ENCODE measurements at regions not wholly inside any gene's neighbourhood (a gene's known extent, or its start where the extent isn't known, plus 50 kb on each side); places are given as distances from the start of the nearest gene placed in this dataset.

GRCh38 chr18:47434214-47434746, 182.8 kb upstream of the SKOR2 start:
- peaks cover 19% of the 10 kb centered on the region for H3K27me3 ChIP-seq
- TF ChIP-seq EZH2phosphoT487 (IDR thresholded peaks at IDR 0.05; ENCODE audit: low read depth, severe bottlenecking, unreplicated experiment) (no peak), CTCF (IDR thresholded peaks at IDR 0.05; ENCODE audit: poor library complexity) (no peak), EZH2 (IDR thresholded peaks at IDR 0.05; ENCODE audit: borderline replicate concordance) (no peak)
- 96% methylated on average over 1 of the region's 1 CpG for WGBS (ENCODE audit: low lambda C conversion rate, missing lambda C conversion rate)
- no peak overlapping the region for H3K4me3 ChIP-seq
- H3K9me2 ChIP-seq (replicated peaks; ENCODE audit: insufficient read depth): no peaks in the 10 kb centered on the region
- no peak overlapping the region for H3K27ac ChIP-seq
- no peaks in the 10 kb centered on the region for H3K4me1 ChIP-seq (ENCODE audit: insufficient read depth)
- no peak overlapping the region for H3K4me2 ChIP-seq
- H4K20me1 ChIP-seq (ENCODE audit: insufficient read depth, poor library complexity, severe bottlenecking): no peaks in the 10 kb centered on the region
- H2AFZ ChIP-seq: no peak overlapping the region
- no peaks in the 10 kb centered on the region for H3K79me2 ChIP-seq
- no peak for DNase-seq (ENCODE audit: low spot score)
- no peaks in the 10 kb centered on the region for H3K9me3 ChIP-seq (ENCODE audit: low read depth)
- no peaks in the 10 kb centered on the region for H3K36me3 ChIP-seq (replicated peaks; ENCODE audit: insufficient read depth, low read depth)

GRCh38 chr18:47427923-47428637, 176.6 kb upstream of the SKOR2 start:
- no peak for TF ChIP-seq EZH2 (IDR thresholded peaks at IDR 0.05; ENCODE audit: borderline replicate concordance)
- no peak for TF ChIP-seq EZH2phosphoT487 (IDR thresholded peaks at IDR 0.05; ENCODE audit: low read depth, severe bottlenecking, unreplicated experiment)
- no peak for TF ChIP-seq CTCF (IDR thresholded peaks at IDR 0.05; ENCODE audit: poor library complexity)
- Histone ChIP-seq H4K20me1 (ENCODE audit: insufficient read depth, poor library complexity, severe bottlenecking) (no peaks in the 10 kb centered on the region), H3K4me2 (no peak overlapping the region), H3K79me2 (no peaks in the 10 kb centered on the region), H3K36me3 (replicated peaks; ENCODE audit: insufficient read depth, low read depth) (no peaks in the 10 kb centered on the region), H2AFZ (no peak overlapping the region), H3K27ac (no peak overlapping the region), H3K9me3 (ENCODE audit: low read depth) (no peaks in the 10 kb centered on the region), H3K4me3 (no peak overlapping the region), H3K9me2 (replicated peaks; ENCODE audit: insufficient read depth) (no peaks in the 10 kb centered on the region), H3K27me3 (peaks cover 5% of the 10 kb centered on the region), H3K4me1 (ENCODE audit: insufficient read depth) (no peaks in the 10 kb centered on the region)
- no peak for DNase-seq (ENCODE audit: low spot score)
- WGBS (ENCODE audit: low lambda C conversion rate, missing lambda C conversion rate): 39% methylated on average over 10 of the region's 10 CpGs

- no peak overlapping the region for H3K27ac ChIP-seq
- no peaks in the 10 kb centered on the region for H4K20me1 ChIP-seq (ENCODE audit: insufficient read depth, poor library complexity, severe bottlenecking)
- H3K4me2 ChIP-seq: no peak overlapping the region
- H2AFZ ChIP-seq: no peak overlapping the region
- TF ChIP-seq EZH2phosphoT487 (IDR thresholded peaks at IDR 0.05; ENCODE audit: low read depth, severe bottlenecking, unreplicated experiment) (no peak), EZH2 (IDR thresholded peaks at IDR 0.05; ENCODE audit: borderline replicate concordance) (no peak), CTCF (IDR thresholded peaks at IDR 0.05; ENCODE audit: poor library complexity) (no peak)
- DNase-seq (ENCODE audit: low spot score): no peak
- H3K36me3 ChIP-seq (replicated peaks; ENCODE audit: insufficient read depth, low read depth): no peaks in the 10 kb centered on the region
- H3K4me1 ChIP-seq (ENCODE audit: insufficient read depth): no peaks in the 10 kb centered on the region
- H3K9me3 ChIP-seq (ENCODE audit: low read depth): no peaks in the 10 kb centered on the region
- no peaks in the 10 kb centered on the region for H3K9me2 ChIP-seq (replicated peaks; ENCODE audit: insufficient read depth)
- no peak overlapping the region for H3K4me3 ChIP-seq
- H3K79me2 ChIP-seq: no peaks in the 10 kb centered on the region
- peaks cover 5% of the 10 kb centered on the region for H3K27me3 ChIP-seq
These were observed 175.6 kb upstream of the SKOR2 start for GRCh38 chr18:47427072-47427471.

All from hepatocyte (in vitro differentiated cells).